ENCODE measurements at regions not wholly inside any gene's neighbourhood (a gene's known extent, or its start where the extent isn't known, plus 50 kb on each side); places are given as distances from the start of the nearest gene placed in this dataset.

DNA sequence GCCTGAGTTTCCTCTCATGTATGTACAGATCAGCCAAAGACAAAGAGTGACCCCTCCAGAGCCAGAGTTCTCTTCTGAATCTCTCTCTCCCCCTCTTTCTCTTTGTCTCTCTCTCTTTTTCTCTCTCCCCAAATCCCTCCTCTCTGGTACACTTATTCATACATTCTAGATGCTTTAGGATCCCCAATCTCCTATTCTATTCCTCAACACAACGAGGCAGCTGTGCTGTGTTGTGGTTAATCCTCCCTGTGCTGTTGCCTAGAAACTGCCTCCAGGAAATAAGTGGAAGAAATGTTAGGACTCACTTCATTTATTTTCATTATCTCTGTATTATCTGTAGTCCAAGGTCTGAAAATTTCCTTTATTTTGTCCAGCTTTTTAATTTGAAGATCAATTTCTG lies 350.5 kb upstream of the OR4E1 start:
- no peaks in the 10 kb centered on the region for H3K36me3 ChIP-seq (replicated peaks in 1 of 2; ENCODE audit: control extremely low read depth in 1 of 2, control insufficient read depth in 1 of 2, extremely low read depth in 1 of 2, insufficient read depth in 2 of 2, low read length in 1 of 2)
- no peak overlapping the region for H3K4me2 ChIP-seq (replicated peaks; ENCODE audit: low read depth, low read length, poor library complexity, severe bottlenecking)
- H3K4me1 ChIP-seq (ENCODE audit: control insufficient read depth in 2 of 2, insufficient read depth in 2 of 2, low read length in 2 of 2), result no peaks in the 10 kb centered on the region
- no peak overlapping the region for H3K4me3 Mint-ChIP-seq
- H3K9me3 ChIP-seq (ENCODE audit: control extremely low read depth in 1 of 3, control insufficient read depth in 2 of 3, insufficient read depth in 1 of 3, low read length in 2 of 3), result peaks cover 0 to 4% (median 0%) of the 10 kb centered on the region in 3 donors
- H3K79me2 ChIP-seq (ENCODE audit: control insufficient read depth, insufficient read depth, low read length), result no peaks in the 10 kb centered on the region
- TF ChIP-seq EZH2 (IDR thresholded peaks at IDR 0.05; ENCODE audit: borderline replicate concordance, insufficient read depth, low read depth, low read length, poor library complexity, severe bottlenecking), result no peak
- TF ChIP-seq, protein P1, sequence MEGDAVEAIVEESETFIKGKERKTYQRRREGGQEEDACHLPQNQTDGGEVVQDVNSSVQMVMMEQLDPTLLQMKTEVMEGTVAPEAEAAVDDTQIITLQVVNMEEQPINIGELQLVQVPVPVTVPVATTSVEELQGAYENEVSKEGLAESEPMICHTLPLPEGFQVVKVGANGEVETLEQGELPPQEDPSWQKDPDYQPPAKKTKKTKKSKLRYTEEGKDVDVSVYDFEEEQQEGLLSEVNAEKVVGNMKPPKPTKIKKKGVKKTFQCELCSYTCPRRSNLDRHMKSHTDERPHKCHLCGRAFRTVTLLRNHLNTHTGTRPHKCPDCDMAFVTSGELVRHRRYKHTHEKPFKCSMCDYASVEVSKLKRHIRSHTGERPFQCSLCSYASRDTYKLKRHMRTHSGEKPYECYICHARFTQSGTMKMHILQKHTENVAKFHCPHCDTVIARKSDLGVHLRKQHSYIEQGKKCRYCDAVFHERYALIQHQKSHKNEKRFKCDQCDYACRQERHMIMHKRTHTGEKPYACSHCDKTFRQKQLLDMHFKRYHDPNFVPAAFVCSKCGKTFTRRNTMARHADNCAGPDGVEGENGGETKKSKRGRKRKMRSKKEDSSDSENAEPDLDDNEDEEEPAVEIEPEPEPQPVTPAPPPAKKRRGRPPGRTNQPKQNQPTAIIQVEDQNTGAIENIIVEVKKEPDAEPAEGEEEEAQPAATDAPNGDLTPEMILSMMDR (IDR thresholded peaks at IDR 0.05), result no peak
- no peak overlapping the region for H3K27ac ChIP-seq (ENCODE audit: low read length in 2 of 2)
- ATAC-seq (ENCODE audit: low read depth), result no peak
- no peaks in the 10 kb centered on the region for H4K20me1 ChIP-seq (ENCODE audit: control insufficient read depth, insufficient read depth, low read length, poor library complexity, severe bottlenecking)
- intact Hi-C loops (cut with micrococcal nuclease), result no loop called here
- peaks cover 51% of the 10 kb centered on the region for H3K27me3 Mint-ChIP-seq
- peaks cover 0 to 15% (median 12%) of the 10 kb centered on the region in 4 experiments for H3K27me3 ChIP-seq (replicated peaks in 1 of 4; ENCODE audit: control extremely low read depth in 1 of 4, control insufficient read depth in 3 of 4, insufficient read depth in 4 of 4, low read length in 3 of 4)
- no CpG with 5 or more reads among the region's 1 CpG for WGBS (ENCODE audit: insufficient coverage)
- no peak overlapping the region for H2AFZ ChIP-seq (ENCODE audit: insufficient read depth, low read depth, low read length, poor library complexity, severe bottlenecking)
- H3K4me3 ChIP-seq (ENCODE audit: control extremely low read depth in 1 of 5, extremely low read depth in 1 of 5, insufficient read depth in 1 of 5, low read depth in 2 of 5, low read length in 4 of 5), result no peak overlapping the region
- ChIA-PET CTCF (no interaction called here), POLR2A (no interaction called here)
- H3K9ac ChIP-seq (ENCODE audit: low read length), result no peak overlapping the region
- DNase-seq, result no peak
- H3K9me3 Mint-ChIP-seq (ENCODE audit: insufficient read depth), result peaks cover 2% of the 10 kb centered on the region
- no peaks in the 10 kb centered on the region for H3K4me1 Mint-ChIP-seq
- no peak overlapping the region for H3K27ac Mint-ChIP-seq

DNA sequence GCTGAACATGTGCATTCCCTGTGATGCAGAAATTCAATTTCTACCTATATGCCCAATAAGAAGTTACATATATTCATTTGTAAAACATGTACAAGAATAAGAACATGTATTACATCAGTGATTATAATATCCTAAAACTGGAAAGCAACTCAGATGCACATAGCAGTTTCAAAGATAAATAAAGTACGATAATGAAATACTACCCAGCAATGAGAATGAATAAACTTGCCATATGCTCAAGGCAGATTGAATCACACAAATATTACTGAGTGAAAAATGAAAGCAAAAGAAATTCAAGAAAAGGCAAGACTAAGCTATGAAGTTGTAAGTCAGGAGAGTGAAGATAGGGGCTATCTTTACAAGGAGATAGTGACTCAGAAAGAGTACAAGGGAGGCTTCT lies 345.3 kb upstream of the OR4E1 start:
- no peak overlapping the region for H2AFZ ChIP-seq (ENCODE audit: insufficient read depth, low read depth, low read length, poor library complexity, severe bottlenecking)
- H3K27ac ChIP-seq (ENCODE audit: low read length in 2 of 2), result no peak overlapping the region
- Mint-ChIP-seq H3K27me3 (peaks cover 36% of the 10 kb centered on the region), H3K4me1 (no peaks in the 10 kb centered on the region), H3K27ac (no peak overlapping the region), H3K4me3 (no peak overlapping the region), H3K9me3 (ENCODE audit: insufficient read depth) (peaks cover 2% of the 10 kb centered on the region)
- H3K27me3 ChIP-seq (replicated peaks in 1 of 4; ENCODE audit: control extremely low read depth in 1 of 4, control insufficient read depth in 3 of 4, insufficient read depth in 4 of 4, low read length in 3 of 4), result peaks cover 0 to 9% (median 3%) of the 10 kb centered on the region in 4 experiments
- H3K4me3 ChIP-seq (ENCODE audit: control extremely low read depth in 1 of 5, extremely low read depth in 1 of 5, insufficient read depth in 1 of 5, low read depth in 2 of 5, low read length in 4 of 5), result no peak overlapping the region
- ChIA-PET POLR2A (no interaction called here), CTCF (no interaction called here)
- H3K79me2 ChIP-seq (ENCODE audit: control insufficient read depth, insufficient read depth, low read length), result no peaks in the 10 kb centered on the region
- TF ChIP-seq EZH2 (IDR thresholded peaks at IDR 0.05; ENCODE audit: borderline replicate concordance, insufficient read depth, low read depth, low read length, poor library complexity, severe bottlenecking), result no peak
- TF ChIP-seq, protein P1 (IDR thresholded peaks at IDR 0.05), result no peak
- no peak for ATAC-seq (ENCODE audit: low read depth)
- no peaks in the 10 kb centered on the region for H3K36me3 ChIP-seq (replicated peaks in 1 of 2; ENCODE audit: control extremely low read depth in 1 of 2, control insufficient read depth in 1 of 2, extremely low read depth in 1 of 2, insufficient read depth in 2 of 2, low read length in 1 of 2)
- H3K4me1 ChIP-seq (ENCODE audit: control insufficient read depth in 2 of 2, insufficient read depth in 2 of 2, low read length in 2 of 2), result no peaks in the 10 kb centered on the region
- no peaks in the 10 kb centered on the region for H4K20me1 ChIP-seq (ENCODE audit: control insufficient read depth, insufficient read depth, low read length, poor library complexity, severe bottlenecking)
- intact Hi-C loops (cut with micrococcal nuclease), result no loop called here
- H3K9me3 ChIP-seq (ENCODE audit: control extremely low read depth in 1 of 3, control insufficient read depth in 2 of 3, insufficient read depth in 1 of 3, low read length in 2 of 3), result no peaks in the 10 kb centered on the region
- WGBS (ENCODE audit: insufficient coverage), result no CpG with 5 or more reads among the region's 1 CpG
- H3K9ac ChIP-seq (ENCODE audit: low read length), result no peak overlapping the region
- no peak for DNase-seq
- H3K4me2 ChIP-seq (replicated peaks; ENCODE audit: low read depth, low read length, poor library complexity, severe bottlenecking), result no peak overlapping the region
